GM23338 (cell line): ENCODE measurements at regions not wholly inside any gene's neighbourhood (a gene's known extent, or its start where the extent isn't known, plus 50 kb on each side); places are given as distances from the start of the nearest gene placed in this dataset.

ENCODE experiments used
- ATAC-seq: fragments of 200-7000 bp; cut with Tn5 transposase; 3 replicates; pipeline ENCODE4 v1.9.1; 2020
- DNase-seq: peaks from one replicate; pipeline ENCODE4 v3.0.0-alpha.2; 2015; ENCODE audit warnings: low spot score
- H2AFZ ChIP-seq: fragments of 200-600 bp; sonication (generic); 2 replicates; pipeline ENCODE4 v1.8.0; 2016; ENCODE audit warnings: antibody characterized with exemption, mild to moderate bottlenecking, moderate library complexity
- H3F3A ChIP-seq: fragments of 200-600 bp; sonication (generic); replicated peaks from 2 replicates; pipeline ENCODE4 v1.8.0; 2017; ENCODE audit warnings: antibody characterized with exemption, mixed run types, low read depth
- H3K27ac ChIP-seq: fragments of 200-600 bp; sonication (generic); 2 replicates; pipeline ENCODE4 v1.6.1; 2016; ENCODE audit warnings: low read depth
- H3K27me3 ChIP-seq: fragments of 200-600 bp; sonication (generic); 2 replicates; pipeline ENCODE4 v1.8.0; 2016; ENCODE audit warnings: mild to moderate bottlenecking, mixed run types, moderate library complexity; ENCODE audit not compliant: insufficient read depth
- H3K36me3 ChIP-seq: fragments of 200-600 bp; sonication (generic); 2 replicates; pipeline ENCODE4 v1.8.0; 2016; ENCODE audit warnings: mild to moderate bottlenecking; ENCODE audit not compliant: insufficient read depth
- H3K4me1 ChIP-seq: fragments of 200-600 bp; sonication (generic); 2 replicates; pipeline ENCODE4 v1.8.0; 2016; ENCODE audit warnings: mild to moderate bottlenecking, moderate library complexity; ENCODE audit not compliant: insufficient read depth
- H3K4me2 ChIP-seq: fragments of 200-600 bp; sonication (generic); 2 replicates; pipeline ENCODE4 v1.7.1; 2017; ENCODE audit warnings: mixed run types
- H3K4me3 ChIP-seq: fragments of 200-600 bp; sonication (generic); 2 replicates; pipeline ENCODE4 v1.6.1; 2016; ENCODE audit warnings: mixed run types
- H3K79me2 ChIP-seq: fragments of 200-600 bp; sonication (generic); replicated peaks from 2 replicates; pipeline ENCODE4 v1.8.0; 2017; ENCODE audit warnings: mild to moderate bottlenecking; ENCODE audit not compliant: insufficient read depth
- H3K9me2 ChIP-seq: fragments of 200-600 bp; sonication (generic); 2 replicates; pipeline ENCODE4 v1.8.0; 2017; ENCODE audit not compliant: insufficient read depth
- H4K20me1 ChIP-seq: fragments of 200-600 bp; sonication (generic); replicated peaks from 2 replicates; pipeline ENCODE4 v1.8.0; 2017; ENCODE audit warnings: mild to moderate bottlenecking; ENCODE audit not compliant: insufficient read depth
- H3K27ac Mint-ChIP-seq: 2 replicates; pipeline ENCODE4 v1.8.0; 2020; ENCODE audit warnings: inconsistent platforms, mild to moderate bottlenecking, moderate library complexity, mixed read lengths
- H3K27me3 Mint-ChIP-seq: 3 replicates; pipeline ENCODE4 v1.8.0; 2022; ENCODE audit warnings: low read depth, mild to moderate bottlenecking, moderate library complexity, mixed read lengths, inconsistent platforms; ENCODE audit not compliant: insufficient read depth, poor library complexity
- H3K36me3 Mint-ChIP-seq: 3 replicates; pipeline ENCODE4 v1.8.0; 2021; ENCODE audit warnings: low read depth, mild to moderate bottlenecking, inconsistent platforms, moderate library complexity, mixed read lengths
- H3K4me1 Mint-ChIP-seq: 3 replicates; pipeline ENCODE4 v1.8.0; 2020; ENCODE audit warnings: mild to moderate bottlenecking, inconsistent platforms, mixed read lengths
- H3K4me3 Mint-ChIP-seq: 3 replicates; pipeline ENCODE4 v1.8.0; 2021; ENCODE audit warnings: moderate library complexity, mild to moderate bottlenecking, inconsistent platforms, mixed read lengths
- H3K9me3 Mint-ChIP-seq: 3 replicates; pipeline ENCODE4 v1.8.0; 2020; ENCODE audit warnings: moderate library complexity, mild to moderate bottlenecking, inconsistent platforms, mixed read lengths
- CREB1 ChIP-seq: fragments of 250-450 bp; sonication (Bioruptor Pico); IDR thresholded peaks from 2 replicates; pipeline ENCODE4 v1.5.0; 2020; ENCODE audit warnings: low read depth, mild to moderate bottlenecking, moderate library complexity
- EZH2phosphoT487 ChIP-seq: fragments of 200-600 bp; sonication (generic); IDR thresholded peaks from one replicate; pipeline ENCODE4 v1.8.1; 2018; ENCODE audit warnings: antibody characterized with exemption; ENCODE audit not compliant: unreplicated experiment
- JUNB ChIP-seq: IDR thresholded peaks from one replicate; pipeline ENCODE4 v1.6.1; 2016; ENCODE audit warnings: antibody characterized with exemption; ENCODE audit not compliant: unreplicated experiment
- NANOG ChIP-seq: IDR thresholded peaks from 2 replicates; pipeline ENCODE4 v1.6.1; 2016; ENCODE audit warnings: antibody characterized with exemption, borderline replicate concordance
- POLR2AphosphoS5 ChIP-seq: IDR thresholded peaks from 2 replicates; pipeline ENCODE4 v1.6.1; 2016; ENCODE audit warnings: antibody characterized with exemption, low read depth
- STAT1 ChIP-seq: IDR thresholded peaks from one replicate; pipeline ENCODE4 v1.6.1; 2016; ENCODE audit warnings: antibody characterized with exemption; ENCODE audit not compliant: unreplicated experiment
- ZNF114 ChIP-seq: fragments of 250-450 bp; sonication (Bioruptor Pico); IDR thresholded peaks from 2 replicates; pipeline ENCODE4 v1.5.0; 2020; ENCODE audit warnings: mild to moderate bottlenecking, moderate library complexity
- ZNF331 ChIP-seq: fragments of 250-450 bp; sonication (Bioruptor Pico); IDR thresholded peaks from 2 replicates; pipeline ENCODE4 v1.5.0; 2020; ENCODE audit warnings: low read depth, mild to moderate bottlenecking, moderate library complexity
- TF ChIP-seq, protein P1 (sequence below): IDR thresholded peaks from 2 replicates; pipeline ENCODE4 v1.6.1; 2016; ENCODE audit warnings: antibody characterized with exemption
- TF ChIP-seq, protein P2 (sequence below): fragments of 250-450 bp; sonication (Bioruptor Pico); IDR thresholded peaks from 2 replicates; pipeline ENCODE4 v1.5.0; 2020; ENCODE audit warnings: mild to moderate bottlenecking, moderate library complexity

DNA sequence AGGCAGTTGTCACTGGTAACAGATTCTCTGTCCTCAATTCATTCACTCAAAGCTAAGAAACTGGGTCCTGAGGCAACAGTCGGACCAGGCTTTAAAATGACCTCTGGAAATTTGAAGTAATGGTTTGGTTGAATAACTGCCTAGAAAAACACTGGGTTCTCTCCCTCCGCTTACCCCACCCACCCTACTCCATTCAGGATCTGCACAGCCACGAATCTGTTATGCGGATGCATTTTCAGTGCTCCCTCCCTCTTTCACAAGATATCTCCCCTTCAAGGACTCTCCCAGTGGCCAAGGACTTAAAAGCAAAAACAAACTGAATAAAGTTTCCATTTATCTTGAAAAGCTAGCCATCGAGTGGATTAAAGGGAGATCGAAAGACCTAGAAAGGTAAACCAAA is 260.2 kb upstream of the ANKRD55 start:
- Histone ChIP-seq H3F3A (no peaks in the 10 kb centered on the region), H3K79me2 (no peaks in the 10 kb centered on the region), H3K4me2 (no peak overlapping the region), H3K4me3 (no peak overlapping the region), H3K9me2 (peaks cover 4% of the 10 kb centered on the region; the same call in 1 of the 2 replicates), H3K27ac (no peak overlapping the region), H3K4me1 (peaks cover 4% of the 10 kb centered on the region; the same call in 1 of the 2 replicates), H3K36me3 (no peaks in the 10 kb centered on the region), H4K20me1 (no peaks in the 10 kb centered on the region), H3K27me3 (no peaks in the 10 kb centered on the region), H2AFZ (no peak overlapping the region)
- no peak for DNase-seq
- peaks cover 5% of the 10 kb centered on the region for H3K27me3 Mint-ChIP-seq
- no peak for ATAC-seq
- no peak for TF ChIP-seq ZNF114 (CRISPR knock-in tag)
- TF ChIP-seq NANOG: no peak
- TF ChIP-seq EZH2phosphoT487: no peak
- TF ChIP-seq, protein P1, sequence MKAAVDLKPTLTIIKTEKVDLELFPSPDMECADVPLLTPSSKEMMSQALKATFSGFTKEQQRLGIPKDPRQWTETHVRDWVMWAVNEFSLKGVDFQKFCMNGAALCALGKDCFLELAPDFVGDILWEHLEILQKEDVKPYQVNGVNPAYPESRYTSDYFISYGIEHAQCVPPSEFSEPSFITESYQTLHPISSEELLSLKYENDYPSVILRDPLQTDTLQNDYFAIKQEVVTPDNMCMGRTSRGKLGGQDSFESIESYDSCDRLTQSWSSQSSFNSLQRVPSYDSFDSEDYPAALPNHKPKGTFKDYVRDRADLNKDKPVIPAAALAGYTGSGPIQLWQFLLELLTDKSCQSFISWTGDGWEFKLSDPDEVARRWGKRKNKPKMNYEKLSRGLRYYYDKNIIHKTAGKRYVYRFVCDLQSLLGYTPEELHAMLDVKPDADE: no peak
- TF ChIP-seq JUNB: no peak
- TF ChIP-seq ZNF331 (CRISPR knock-in tag): no peak
- TF ChIP-seq CREB1 (CRISPR knock-in tag): no peak
- TF ChIP-seq STAT1: no peak
- no peak for TF ChIP-seq POLR2AphosphoS5
- TF ChIP-seq, protein P2, sequence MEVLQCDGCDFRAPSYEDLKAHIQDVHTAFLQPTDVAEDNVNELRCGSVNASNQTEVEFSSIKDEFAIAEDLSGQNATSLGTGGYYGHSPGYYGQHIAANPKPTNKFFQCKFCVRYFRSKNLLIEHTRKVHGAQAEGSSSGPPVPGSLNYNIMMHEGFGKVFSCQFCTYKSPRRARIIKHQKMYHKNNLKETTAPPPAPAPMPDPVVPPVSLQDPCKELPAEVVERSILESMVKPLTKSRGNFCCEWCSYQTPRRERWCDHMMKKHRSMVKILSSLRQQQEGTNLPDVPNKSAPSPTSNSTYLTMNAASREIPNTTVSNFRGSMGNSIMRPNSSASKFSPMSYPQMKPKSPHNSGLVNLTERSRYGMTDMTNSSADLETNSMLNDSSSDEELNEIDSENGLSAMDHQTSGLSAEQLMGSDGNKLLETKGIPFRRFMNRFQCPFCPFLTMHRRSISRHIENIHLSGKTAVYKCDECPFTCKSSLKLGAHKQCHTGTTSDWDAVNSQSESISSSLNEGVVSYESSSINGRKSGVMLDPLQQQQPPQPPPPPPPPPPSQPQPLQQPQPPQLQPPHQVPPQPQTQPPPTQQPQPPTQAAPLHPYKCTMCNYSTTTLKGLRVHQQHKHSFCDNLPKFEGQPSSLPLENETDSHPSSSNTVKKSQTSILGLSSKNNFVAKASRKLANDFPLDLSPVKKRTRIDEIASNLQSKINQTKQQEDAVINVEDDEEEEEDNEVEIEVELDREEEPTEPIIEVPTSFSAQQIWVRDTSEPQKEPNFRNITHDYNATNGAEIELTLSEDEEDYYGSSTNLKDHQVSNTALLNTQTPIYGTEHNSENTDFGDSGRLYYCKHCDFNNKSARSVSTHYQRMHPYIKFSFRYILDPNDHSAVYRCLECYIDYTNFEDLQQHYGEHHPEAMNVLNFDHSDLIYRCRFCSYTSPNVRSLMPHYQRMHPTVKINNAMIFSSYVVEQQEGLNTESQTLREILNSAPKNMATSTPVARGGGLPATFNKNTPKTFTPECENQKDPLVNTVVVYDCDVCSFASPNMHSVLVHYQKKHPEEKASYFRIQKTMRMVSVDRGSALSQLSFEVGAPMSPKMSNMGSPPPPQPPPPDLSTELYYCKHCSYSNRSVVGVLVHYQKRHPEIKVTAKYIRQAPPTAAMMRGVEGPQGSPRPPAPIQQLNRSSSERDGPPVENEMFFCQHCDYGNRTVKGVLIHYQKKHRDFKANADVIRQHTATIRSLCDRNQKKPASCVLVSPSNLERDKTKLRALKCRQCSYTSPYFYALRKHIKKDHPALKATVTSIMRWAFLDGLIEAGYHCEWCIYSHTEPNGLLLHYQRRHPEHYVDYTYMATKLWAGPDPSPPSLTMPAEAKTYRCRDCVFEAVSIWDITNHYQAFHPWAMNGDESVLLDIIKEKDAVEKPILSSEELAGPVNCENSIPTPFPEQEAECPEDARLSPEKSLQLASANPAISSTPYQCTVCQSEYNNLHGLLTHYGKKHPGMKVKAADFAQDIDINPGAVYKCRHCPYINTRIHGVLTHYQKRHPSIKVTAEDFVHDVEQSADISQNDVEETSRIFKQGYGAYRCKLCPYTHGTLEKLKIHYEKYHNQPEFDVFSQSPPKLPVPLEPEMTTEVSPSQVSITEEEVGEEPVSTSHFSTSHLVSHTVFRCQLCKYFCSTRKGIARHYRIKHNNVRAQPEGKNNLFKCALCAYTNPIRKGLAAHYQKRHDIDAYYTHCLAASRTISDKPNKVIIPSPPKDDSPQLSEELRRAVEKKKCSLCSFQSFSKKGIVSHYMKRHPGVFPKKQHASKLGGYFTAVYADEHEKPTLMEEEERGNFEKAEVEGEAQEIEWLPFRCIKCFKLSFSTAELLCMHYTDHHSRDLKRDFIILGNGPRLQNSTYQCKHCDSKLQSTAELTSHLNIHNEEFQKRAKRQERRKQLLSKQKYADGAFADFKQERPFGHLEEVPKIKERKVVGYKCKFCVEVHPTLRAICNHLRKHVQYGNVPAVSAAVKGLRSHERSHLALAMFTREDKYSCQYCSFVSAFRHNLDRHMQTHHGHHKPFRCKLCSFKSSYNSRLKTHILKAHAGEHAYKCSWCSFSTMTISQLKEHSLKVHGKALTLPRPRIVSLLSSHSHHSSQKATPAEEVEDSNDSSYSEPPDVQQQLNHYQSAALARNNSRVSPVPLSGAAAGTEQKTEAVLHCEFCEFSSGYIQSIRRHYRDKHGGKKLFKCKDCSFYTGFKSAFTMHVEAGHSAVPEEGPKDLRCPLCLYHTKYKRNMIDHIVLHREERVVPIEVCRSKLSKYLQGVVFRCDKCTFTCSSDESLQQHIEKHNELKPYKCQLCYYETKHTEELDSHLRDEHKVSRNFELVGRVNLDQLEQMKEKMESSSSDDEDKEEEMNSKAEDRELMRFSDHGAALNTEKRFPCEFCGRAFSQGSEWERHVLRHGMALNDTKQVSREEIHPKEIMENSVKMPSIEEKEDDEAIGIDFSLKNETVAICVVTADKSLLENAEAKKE (CRISPR knock-in tag): no peak
- H3K4me3 Mint-ChIP-seq: no peak overlapping the region
- no peak overlapping the region for H3K27ac Mint-ChIP-seq
- H3K4me1 Mint-ChIP-seq: peaks cover 12% of the 10 kb centered on the region
- peaks cover 14% of the 10 kb centered on the region for H3K9me3 Mint-ChIP-seq
- peaks cover 9% of the 10 kb centered on the region for H3K36me3 Mint-ChIP-seq
